ENCODE measurements at regions not wholly inside any gene's neighbourhood (a gene's known extent, or its start where the extent isn't known, plus 50 kb on each side); places are given as distances from the start of the nearest gene placed in this dataset.
"Not testable (repeated sequence)": the region's sequence is repeated elsewhere in the genome, so short reads cannot be mapped to it uniquely, and the experiment has no call there.

GRCh38 chr18:71130351-71130750, 841.5 kb downstream of the SOCS6 start:
- in situ Hi-C loops (cut with MboI; ENCODE audit: low sequenced_read_pairs) = no loop called here

- in situ Hi-C loops (cut with MboI; ENCODE audit: low sequenced_read_pairs) = no loop called here
Measured at GRCh38 chr18:71125581-71125980, 836.7 kb downstream of the SOCS6 start.

DNA sequence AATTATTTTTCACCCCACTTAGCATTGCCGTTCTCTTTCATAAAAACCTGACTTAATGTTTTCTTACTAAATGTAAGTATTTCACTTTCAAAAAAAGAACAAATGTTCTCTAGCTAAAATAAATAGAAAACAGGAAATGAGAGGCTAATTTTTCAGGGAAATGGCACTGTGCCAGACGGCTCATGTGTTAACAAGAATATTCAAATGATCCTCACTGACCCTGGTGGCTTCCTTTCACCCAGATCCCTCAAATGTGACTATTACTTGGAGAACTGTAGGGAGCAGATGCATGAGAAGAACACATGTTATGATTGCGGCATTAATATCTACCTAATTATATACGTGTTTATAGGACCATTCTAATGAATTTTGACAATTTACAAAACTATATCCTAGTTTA, 827.7 kb downstream of the SOCS6 start:
- in situ Hi-C loops (cut with MboI; ENCODE audit: low sequenced_read_pairs) = no loop called here

GRCh38 chr18:71115261-71115660, 826.4 kb downstream of the SOCS6 start:
- in situ Hi-C loops (cut with MboI; ENCODE audit: low sequenced_read_pairs) = no loop called here

DNA sequence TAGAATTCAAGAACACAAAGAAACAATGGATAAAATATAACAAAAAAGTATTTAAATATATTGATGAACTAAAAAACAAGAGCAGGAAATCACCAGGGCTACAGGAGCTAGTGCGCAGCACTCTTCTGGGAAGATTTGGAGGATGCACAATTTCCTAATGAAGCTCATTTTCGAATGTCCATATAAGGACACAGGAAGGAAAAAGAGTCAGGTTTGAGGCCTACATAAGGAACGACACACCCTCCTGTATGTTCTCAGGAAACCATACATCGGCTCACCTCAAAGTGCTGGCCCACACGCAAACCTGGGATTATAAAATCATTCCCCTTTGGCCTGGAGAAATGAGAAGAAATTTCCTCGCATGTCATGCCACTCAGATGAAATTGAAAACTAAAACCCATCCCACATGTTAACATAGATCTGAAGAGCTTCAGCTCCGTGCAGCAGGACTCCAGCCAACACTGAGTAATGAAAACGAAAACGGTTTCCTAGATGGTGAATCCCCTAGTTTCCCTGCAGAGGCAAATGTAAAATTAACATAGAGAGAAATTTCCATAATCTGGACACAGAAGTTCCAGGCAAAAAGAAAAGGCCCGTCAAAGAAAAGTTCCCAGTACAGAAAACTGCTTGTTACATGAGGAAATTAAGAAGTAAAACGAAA, 825.8 kb downstream of the SOCS6 start:
- in situ Hi-C loops (cut with MboI; ENCODE audit: low sequenced_read_pairs) = no loop called here

DNA sequence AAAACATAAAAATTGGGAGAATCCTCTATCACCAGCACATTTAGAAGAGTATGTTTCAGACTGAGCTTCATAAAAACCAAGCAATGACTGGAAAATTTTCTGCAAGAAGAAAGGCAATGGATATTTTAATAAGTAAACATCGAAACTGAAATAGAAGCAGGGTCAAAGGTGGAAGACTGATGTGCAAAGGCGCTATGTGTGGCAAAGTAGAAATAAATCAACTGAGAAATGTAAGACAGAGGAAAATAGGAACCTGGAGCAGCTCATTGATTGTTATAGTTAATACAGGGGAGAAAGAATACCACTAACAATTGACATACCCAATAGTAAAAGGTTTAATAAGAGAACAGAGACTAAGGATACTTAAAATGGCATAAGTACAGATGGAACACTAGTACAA, 818.4 kb downstream of the SOCS6 start:
- in situ Hi-C loops (cut with MboI; ENCODE audit: low sequenced_read_pairs) = no loop called here

DNA sequence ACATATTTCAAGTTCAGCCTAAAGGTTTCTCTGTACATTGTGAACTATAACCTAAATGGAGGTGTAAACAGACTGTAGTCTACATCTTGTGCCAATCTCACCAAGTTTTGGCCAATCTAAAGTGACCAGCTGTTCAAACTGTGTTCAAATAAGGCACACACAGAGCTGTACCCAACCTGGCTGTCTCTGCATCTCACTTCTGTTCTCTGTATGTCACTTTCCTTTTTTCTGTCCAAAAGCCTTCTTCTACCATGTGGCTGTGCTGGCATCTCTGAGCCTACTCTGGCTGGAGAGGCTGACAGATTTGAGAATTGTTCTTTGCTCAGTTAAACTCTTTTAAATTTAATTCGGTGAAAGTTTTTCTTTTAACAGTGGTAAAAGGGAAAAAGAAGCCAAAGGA, 817.9 kb downstream of the SOCS6 start:
- in situ Hi-C loops (cut with MboI; ENCODE audit: low sequenced_read_pairs) = no loop called here

GRCh38 chr18:71105994-71106546, 817.2 kb downstream of the SOCS6 start:
- in situ Hi-C loops (cut with MboI; ENCODE audit: low sequenced_read_pairs) = no loop called here

DNA sequence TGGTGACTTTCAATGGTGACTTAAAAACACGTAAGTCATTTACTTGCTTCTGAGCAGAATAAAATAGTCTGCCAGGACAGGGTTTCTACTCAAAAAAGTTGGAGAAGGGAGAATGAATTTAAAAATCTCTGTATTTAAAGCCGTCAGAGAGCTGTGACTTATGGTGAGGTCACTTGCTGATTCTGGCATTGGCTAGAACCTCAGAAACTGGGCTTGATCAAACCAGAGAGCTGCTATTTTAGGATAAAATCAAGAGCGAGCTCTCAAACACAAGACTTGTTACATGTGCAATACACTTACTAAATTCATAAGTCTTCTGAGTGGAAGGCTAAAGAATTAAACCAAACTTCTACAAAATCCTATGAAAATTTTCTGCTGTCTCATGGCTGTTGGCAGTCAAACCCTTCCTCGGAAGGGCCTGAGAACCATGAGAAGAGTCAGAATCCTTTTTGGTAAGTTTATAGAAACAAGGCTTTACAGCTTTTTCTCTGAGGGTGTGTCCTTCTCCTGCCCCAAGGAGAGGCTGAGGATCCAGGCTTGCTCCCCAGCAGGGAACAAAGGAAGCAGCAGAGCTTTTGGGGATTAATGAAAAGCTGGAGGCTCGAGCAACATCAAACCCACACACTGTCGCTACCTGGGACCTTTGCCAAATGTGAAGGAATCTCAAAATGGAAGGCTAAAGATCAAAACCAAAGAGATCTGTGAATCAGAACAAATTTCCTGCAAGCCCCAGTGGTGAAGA, 816.4 kb downstream of the SOCS6 start:
- in situ Hi-C loops (cut with MboI; ENCODE audit: low sequenced_read_pairs) = no loop called here

DNA sequence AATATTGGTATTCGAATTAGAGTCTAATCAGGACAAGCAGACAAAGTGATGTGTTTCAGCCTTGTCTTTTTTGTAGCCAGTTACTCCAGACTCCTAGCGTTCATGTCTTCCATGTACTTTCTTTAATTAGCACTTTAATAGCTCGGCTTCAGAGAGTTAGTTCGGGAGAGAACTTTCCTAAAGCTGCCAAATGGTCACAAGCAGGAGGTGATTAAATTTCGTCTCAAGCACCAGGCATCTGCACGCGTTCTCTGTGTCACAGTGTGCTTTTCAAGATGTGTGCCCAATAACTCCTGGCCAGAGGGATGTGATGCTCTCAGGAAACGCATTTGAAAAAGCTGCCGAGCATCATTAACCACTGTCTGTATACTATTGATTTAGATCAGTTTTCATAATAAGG, 790.8 kb downstream of the SOCS6 start:
- in situ Hi-C loops (cut with MboI; ENCODE audit: low sequenced_read_pairs) = no loop called here

GRCh38 chr18:71077451-71077850, 788.6 kb downstream of the SOCS6 start:
- in situ Hi-C loops (cut with MboI; ENCODE audit: low sequenced_read_pairs) = no loop called here

- in situ Hi-C loops (cut with MboI; ENCODE audit: low sequenced_read_pairs) = no loop called here
Measured at GRCh38 chr18:71075147-71075546, 786.3 kb downstream of the SOCS6 start.

- in situ Hi-C loops (cut with MboI; ENCODE audit: low sequenced_read_pairs) = no loop called here
Measured at GRCh38 chr18:71068338-71068737, 779.5 kb downstream of the SOCS6 start.

- in situ Hi-C loops (cut with MboI; ENCODE audit: low sequenced_read_pairs) = no loop called here
Measured at GRCh38 chr18:71049893-71050292, 761.0 kb downstream of the SOCS6 start.

DNA sequence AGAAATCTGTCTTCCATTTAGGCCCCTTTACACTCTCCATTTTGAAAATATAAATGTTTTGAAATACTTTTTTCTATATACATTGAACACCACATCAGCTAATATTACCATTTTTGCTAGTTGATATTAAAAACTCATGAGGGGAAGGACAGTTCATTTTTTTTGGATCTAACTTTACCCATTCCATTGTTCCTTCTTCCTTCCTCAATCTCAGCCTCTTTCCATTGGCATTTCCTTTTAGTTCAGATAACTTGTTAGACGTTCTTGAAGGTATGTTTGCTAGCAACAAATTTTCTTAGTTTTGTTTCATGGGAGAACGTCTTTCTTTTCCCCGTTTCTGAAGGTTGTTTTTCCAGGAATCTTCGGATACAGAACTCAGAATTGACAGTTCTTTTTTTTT, 759.0 kb downstream of the SOCS6 start:
- in situ Hi-C loops (cut with MboI; ENCODE audit: low sequenced_read_pairs) = no loop called here

DNA sequence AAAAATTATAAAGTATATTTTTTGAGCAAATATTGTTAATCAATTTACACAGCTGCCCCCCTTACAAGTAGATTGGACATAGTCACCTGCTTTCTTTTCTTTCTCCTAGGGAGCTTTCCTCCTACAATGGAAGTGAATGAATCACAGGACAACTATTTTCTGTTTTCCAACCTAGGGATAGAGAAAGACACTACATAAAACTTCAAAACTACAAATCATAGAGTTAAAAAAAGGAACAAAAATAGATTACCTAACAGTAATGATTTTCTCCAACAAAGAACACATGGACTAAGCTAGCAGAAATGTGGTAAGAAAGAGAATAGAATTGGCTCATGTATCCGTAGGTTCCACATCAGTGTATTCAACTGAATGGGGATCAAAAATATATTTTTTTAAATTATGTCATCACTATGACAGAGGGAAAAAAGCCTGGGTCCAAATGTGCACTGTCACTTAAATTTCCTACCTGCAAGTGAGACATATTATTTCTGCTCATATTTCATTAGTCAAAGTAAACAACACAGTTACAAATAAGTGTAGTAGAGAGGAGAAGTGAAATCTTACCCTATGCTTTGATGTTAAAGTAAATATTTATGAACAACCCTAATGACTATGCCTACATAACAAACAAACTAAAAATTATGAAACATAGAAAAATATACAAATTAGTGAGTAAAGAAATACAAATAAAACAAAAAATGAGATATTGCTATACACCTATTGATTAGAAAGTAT, 756.7 kb downstream of the SOCS6 start:
- in situ Hi-C loops (cut with MboI; ENCODE audit: low sequenced_read_pairs) = no loop called here

- in situ Hi-C loops (cut with MboI; ENCODE audit: low sequenced_read_pairs) = no loop called here
Measured at GRCh38 chr18:71040161-71040560, 751.3 kb downstream of the SOCS6 start.

DNA sequence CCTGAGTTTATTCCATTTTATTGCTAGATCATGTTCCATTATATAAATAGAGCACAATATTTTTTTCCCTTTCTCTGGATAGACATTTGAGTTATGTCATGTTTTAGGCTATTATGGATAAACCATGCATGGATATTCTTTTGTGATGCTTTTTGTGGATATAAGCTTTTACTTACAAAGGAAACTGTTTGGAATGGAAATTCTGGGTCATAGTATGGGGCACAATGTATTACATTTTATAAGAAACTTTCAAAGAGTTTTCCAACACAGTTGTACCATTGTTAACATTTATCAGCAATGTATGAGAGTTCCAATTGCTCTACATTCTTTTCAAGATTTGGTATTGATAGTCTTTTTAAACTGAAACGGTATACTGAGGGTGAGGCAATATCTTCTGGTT, 749.4 kb downstream of the SOCS6 start:
- in situ Hi-C loops (cut with MboI; ENCODE audit: low sequenced_read_pairs) = no loop called here

- in situ Hi-C loops (cut with MboI; ENCODE audit: low sequenced_read_pairs) = no loop called here
Measured at GRCh38 chr18:71036783-71037182, 747.9 kb downstream of the SOCS6 start.

GRCh38 chr18:71031296-71032191, 742.7 kb downstream of the SOCS6 start:
- in situ Hi-C loops (cut with MboI; ENCODE audit: low sequenced_read_pairs) = not testable (repeated sequence)

GRCh38 chr18:71030085-71030484, 741.2 kb downstream of the SOCS6 start:
- in situ Hi-C loops (cut with MboI; ENCODE audit: low sequenced_read_pairs) = not testable (repeated sequence)
